ENCODE measurements at regions not wholly inside any gene's neighbourhood (a gene's known extent, or its start where the extent isn't known, plus 50 kb on each side); places are given as distances from the start of the nearest gene placed in this dataset.

- TF ChIP-seq, protein P1, sequence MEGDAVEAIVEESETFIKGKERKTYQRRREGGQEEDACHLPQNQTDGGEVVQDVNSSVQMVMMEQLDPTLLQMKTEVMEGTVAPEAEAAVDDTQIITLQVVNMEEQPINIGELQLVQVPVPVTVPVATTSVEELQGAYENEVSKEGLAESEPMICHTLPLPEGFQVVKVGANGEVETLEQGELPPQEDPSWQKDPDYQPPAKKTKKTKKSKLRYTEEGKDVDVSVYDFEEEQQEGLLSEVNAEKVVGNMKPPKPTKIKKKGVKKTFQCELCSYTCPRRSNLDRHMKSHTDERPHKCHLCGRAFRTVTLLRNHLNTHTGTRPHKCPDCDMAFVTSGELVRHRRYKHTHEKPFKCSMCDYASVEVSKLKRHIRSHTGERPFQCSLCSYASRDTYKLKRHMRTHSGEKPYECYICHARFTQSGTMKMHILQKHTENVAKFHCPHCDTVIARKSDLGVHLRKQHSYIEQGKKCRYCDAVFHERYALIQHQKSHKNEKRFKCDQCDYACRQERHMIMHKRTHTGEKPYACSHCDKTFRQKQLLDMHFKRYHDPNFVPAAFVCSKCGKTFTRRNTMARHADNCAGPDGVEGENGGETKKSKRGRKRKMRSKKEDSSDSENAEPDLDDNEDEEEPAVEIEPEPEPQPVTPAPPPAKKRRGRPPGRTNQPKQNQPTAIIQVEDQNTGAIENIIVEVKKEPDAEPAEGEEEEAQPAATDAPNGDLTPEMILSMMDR (IDR thresholded peaks at IDR 0.05; ENCODE audit: extremely low read depth, insufficient read depth, missing control alignments) = no peak
- no peak for DNase-seq (ENCODE audit: low spot score)
- in situ Hi-C loops (cut with MboI; ENCODE audit: low pct_unique_long_range_greater_than_20kb, low sequenced_read_pairs, unreplicated experiment) = no loop called here
Measured at GRCh38 chr1:4424254-4424653, 230.2 kb upstream of the AJAP1 start.

DNA sequence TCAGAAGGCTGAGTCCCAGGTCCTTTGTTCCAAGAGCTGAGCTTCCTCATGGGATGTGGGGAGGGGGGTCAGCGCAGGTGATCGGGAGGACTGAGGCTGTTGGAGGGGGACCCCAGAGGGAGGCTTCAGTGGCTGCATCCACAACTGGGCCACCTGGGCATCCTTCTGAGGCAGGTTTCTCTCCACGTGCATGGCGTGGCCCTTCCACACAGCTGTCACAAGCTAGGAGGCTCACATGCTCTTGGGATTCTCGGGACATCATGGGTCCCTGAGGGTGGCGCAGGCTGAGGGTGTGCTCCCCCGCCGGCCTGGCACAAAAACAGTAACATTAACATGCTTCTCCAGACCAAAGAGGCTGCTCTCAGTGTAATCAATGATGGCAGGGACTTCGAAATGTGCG lies 229.6 kb upstream of the AJAP1 start:
- no peak for DNase-seq (ENCODE audit: low spot score)
- TF ChIP-seq, protein P1 (IDR thresholded peaks at IDR 0.05; ENCODE audit: extremely low read depth, insufficient read depth, missing control alignments) = no peak
- in situ Hi-C loops (cut with MboI; ENCODE audit: low pct_unique_long_range_greater_than_20kb, low sequenced_read_pairs, unreplicated experiment) = no loop called here

GRCh38 chr1:4425892-4426291 lies 228.5 kb upstream of the AJAP1 start:
- no peak for DNase-seq (ENCODE audit: low spot score)
- in situ Hi-C loops (cut with MboI; ENCODE audit: low pct_unique_long_range_greater_than_20kb, low sequenced_read_pairs, unreplicated experiment) = no loop called here

DNA sequence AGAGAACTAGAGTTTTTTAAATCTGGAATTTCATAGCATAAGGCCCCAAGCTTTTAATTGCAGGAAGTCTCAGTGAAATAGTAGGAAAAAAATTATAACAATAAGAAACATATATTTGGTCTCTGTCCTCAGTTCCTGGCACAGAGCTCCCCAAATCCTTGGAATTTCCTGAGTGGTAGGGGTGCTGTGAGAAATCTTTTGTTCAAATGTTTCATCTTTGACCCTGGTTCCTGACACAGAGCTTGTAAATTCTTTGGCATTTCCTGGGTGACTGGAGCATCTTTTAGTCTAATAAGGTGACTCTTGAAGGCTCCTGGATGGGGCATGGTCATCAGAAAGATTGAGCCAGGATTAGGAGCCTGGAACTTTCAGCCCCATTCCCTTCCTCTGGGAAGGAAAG lies 225.7 kb upstream of the AJAP1 start:
- DNase-seq (ENCODE audit: low spot score) = no peak
- TF ChIP-seq, protein P1 (IDR thresholded peaks at IDR 0.05; ENCODE audit: extremely low read depth, insufficient read depth, missing control alignments) = no peak
- in situ Hi-C loops (cut with MboI; ENCODE audit: low pct_unique_long_range_greater_than_20kb, low sequenced_read_pairs, unreplicated experiment) = no loop called here

More at GRCh38 chr1:4425892-4426291, 228.5 kb upstream of the AJAP1 start:
- TF ChIP-seq, protein P1 (IDR thresholded peaks at IDR 0.05; ENCODE audit: extremely low read depth, insufficient read depth, missing control alignments) = no peak

DNA sequence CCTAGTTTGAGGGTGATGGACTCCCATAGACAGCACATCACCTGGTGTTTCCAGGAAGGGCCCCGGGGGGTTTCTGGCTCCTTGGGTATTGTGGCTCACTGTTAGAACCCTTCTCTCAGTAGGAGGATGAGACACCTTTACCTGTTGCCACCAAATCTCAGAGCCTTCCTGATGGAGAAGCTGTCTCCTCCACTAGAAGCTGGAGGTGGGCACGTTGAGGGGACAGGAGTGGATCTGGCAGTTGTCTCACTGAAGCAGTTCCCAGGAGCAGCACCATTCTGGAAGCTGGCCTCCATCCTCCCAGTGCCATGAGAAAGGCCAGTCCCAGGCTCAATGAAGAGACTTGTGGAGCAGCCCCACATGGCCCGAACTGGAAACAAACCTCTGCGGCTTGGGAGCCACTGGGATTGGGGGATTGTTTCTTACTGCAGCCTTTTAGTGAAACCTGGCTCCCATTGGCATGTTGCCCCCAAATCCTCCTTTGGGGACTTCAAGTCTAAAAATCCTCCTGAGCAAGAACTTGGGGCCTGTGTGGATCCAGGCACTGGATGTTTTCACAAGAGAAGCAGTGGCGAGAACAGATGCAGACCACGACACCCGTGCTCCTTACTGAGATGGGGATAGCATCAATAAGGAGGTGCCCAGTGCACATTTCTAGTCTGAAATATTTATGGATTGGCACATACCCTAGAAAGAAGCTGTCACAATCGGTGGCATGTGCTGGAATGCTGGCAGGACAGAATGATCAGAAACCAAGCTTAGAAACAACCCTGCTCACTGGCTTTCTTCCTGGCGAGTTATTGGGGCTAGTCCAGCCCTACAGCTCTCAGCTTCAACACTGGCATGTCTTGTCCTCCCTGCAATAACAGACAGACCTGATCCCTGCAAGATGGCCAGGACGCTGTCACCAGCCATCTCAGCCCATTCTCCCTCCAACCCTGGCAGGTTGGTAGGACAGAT lies 223.7 kb upstream of the AJAP1 start:
- in situ Hi-C loops (cut with MboI; ENCODE audit: low pct_unique_long_range_greater_than_20kb, low sequenced_read_pairs, unreplicated experiment) = no loop called here
- TF ChIP-seq, protein P1 (IDR thresholded peaks at IDR 0.05; ENCODE audit: extremely low read depth, insufficient read depth, missing control alignments) = no peak
- DNase-seq (ENCODE audit: low spot score) = no peak

DNA sequence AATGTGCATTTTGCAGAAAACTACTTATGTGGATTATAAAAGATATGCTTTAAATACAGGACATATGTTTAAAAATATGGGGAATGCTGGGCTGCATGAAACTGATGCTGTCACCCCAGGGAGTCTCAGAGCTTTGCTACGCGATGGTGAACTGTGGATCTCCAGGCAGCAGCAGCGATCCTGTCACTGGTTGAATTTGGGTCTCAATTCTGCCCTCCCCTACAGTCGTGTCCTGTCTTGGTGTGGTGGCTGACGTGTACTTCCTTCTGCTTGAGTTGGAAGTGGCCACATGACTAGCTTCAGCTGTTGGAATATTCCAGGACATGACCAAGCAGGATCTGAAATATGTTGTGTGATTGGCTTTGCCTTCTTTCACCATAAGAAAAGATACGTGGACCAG lies 222.9 kb upstream of the AJAP1 start:
- TF ChIP-seq, protein P1 (IDR thresholded peaks at IDR 0.05; ENCODE audit: extremely low read depth, insufficient read depth, missing control alignments) = no peak
- in situ Hi-C loops (cut with MboI; ENCODE audit: low pct_unique_long_range_greater_than_20kb, low sequenced_read_pairs, unreplicated experiment) = no loop called here
- no peak for DNase-seq (ENCODE audit: low spot score)
